ENCODE measurements at regions not wholly inside any gene's neighbourhood (a gene's known extent, or its start where the extent isn't known, plus 50 kb on each side); places are given as distances from the start of the nearest gene placed in this dataset.

DNA sequence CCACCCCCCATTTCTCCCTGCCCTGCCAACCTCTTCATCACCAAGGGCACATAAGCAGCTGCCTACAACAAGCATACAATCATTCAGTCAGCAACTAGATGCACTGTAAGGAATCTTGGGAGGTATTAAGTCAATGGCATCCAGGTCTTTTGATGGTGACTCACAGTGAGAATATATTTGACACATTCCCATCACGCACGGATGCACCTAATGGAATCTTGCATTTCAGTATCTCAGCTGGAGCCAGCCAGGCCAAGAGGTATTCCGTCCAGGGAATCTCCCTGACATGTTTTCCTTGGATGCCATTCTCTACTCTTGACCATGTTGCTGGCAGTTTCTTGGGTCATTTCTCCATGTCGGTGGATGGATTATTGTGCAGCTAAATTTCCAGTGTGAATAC is 73.9 kb upstream of the CAPRIN2 start:
- Histone ChIP-seq H3K9me3 (no peaks in the 10 kb centered on the region), H3K4me3 (ENCODE audit: low read depth, low read length) (no peak overlapping the region), H3K4me1 (no peaks in the 10 kb centered on the region), H3K36me3 (ENCODE audit: control insufficient read depth, insufficient read depth, low read length) (no peaks in the 10 kb centered on the region), H3K27me3 (replicated peaks; ENCODE audit: control insufficient read depth, insufficient read depth, low read length) (no peaks in the 10 kb centered on the region)
- Mint-ChIP-seq H3K4me1 (ENCODE audit: low read depth, unreplicated experiment) (no peaks in the 10 kb centered on the region), H3K9me3 (ENCODE audit: unreplicated experiment) (no peaks in the 10 kb centered on the region), H3K36me3 (ENCODE audit: insufficient read depth, unreplicated experiment) (no peaks in the 10 kb centered on the region), H3K4me3 (ENCODE audit: unreplicated experiment) (no peak overlapping the region), H3K27ac (ENCODE audit: unreplicated experiment) (no peak overlapping the region), H3K27me3 (ENCODE audit: insufficient read depth, unreplicated experiment) (peaks cover 17% of the 10 kb centered on the region)
- no peak for DNase-seq
- intact Hi-C loops (cut with micrococcal nuclease; ENCODE audit: unreplicated experiment), result no loop called here
- BruUV-seq (replicated peaks), result no TSS peak
- CTCF ChIA-PET, result no interaction called here
- TF ChIP-seq, protein P1, sequence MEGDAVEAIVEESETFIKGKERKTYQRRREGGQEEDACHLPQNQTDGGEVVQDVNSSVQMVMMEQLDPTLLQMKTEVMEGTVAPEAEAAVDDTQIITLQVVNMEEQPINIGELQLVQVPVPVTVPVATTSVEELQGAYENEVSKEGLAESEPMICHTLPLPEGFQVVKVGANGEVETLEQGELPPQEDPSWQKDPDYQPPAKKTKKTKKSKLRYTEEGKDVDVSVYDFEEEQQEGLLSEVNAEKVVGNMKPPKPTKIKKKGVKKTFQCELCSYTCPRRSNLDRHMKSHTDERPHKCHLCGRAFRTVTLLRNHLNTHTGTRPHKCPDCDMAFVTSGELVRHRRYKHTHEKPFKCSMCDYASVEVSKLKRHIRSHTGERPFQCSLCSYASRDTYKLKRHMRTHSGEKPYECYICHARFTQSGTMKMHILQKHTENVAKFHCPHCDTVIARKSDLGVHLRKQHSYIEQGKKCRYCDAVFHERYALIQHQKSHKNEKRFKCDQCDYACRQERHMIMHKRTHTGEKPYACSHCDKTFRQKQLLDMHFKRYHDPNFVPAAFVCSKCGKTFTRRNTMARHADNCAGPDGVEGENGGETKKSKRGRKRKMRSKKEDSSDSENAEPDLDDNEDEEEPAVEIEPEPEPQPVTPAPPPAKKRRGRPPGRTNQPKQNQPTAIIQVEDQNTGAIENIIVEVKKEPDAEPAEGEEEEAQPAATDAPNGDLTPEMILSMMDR (IDR thresholded peaks at IDR 0.05; ENCODE audit: insufficient read depth in 1 of 2, low read depth in 1 of 2, low read length in 1 of 2, severe bottlenecking in 1 of 2, unreplicated experiment in 1 of 2), result no peak
- POLR2A ChIA-PET, result no interaction called here

DNA sequence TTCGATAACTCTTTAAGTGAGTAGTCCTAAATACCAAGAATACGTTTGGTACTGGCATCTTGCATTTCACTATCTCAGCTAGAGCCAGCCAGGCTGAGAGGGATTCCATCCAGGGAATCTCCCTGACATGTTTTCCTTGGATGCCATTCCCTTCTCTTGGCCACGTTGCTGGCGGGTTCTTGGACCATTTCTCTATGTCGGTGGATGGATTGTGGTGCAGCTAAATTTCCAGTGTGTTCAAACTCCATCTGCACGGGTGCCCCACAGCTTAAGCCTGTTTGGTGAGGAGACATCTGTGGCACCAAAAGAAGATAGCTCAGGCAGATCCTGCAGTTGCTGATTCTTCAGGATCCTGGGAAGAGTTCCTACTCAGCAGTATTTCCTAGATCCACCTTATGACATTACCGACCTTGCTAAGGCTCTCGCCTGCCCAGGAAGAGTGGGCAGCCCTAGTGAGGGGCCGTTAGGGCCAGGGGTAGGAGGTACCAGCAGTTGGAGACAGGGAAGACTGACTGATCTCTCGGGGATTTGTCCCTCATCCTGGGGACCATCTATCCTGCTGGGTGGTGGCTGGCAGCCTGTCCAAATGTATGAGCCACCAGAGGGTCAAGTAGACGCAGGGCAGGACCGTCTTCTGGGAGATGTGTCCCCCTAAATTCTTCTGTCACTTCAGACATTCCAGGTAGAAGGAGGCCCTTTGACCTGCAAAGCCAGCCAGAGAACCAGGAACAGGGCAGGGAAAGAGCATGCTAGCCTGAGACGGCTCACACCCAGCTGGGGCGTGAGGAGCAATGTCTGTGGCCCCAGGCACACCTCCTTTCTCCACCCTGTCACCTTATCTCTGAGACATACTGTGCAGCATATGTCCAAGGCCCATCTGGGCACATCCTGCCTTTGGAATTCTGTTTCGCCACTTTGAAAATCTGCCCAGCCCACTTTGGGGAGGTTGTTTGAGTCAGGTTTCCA is 72.6 kb upstream of the CAPRIN2 start:
- Histone ChIP-seq H3K27me3 (replicated peaks; ENCODE audit: control insufficient read depth, insufficient read depth, low read length) (no peaks in the 10 kb centered on the region), H3K4me1 (no peaks in the 10 kb centered on the region), H3K36me3 (ENCODE audit: control insufficient read depth, insufficient read depth, low read length) (no peaks in the 10 kb centered on the region), H3K9me3 (no peaks in the 10 kb centered on the region), H3K4me3 (ENCODE audit: low read depth, low read length) (no peak overlapping the region)
- no peak for DNase-seq
- TF ChIP-seq, protein P1 (IDR thresholded peaks at IDR 0.05; ENCODE audit: insufficient read depth in 1 of 2, low read depth in 1 of 2, low read length in 1 of 2, severe bottlenecking in 1 of 2, unreplicated experiment in 1 of 2), result no peak
- ChIA-PET CTCF (no interaction called here), POLR2A (no interaction called here)
- Mint-ChIP-seq H3K36me3 (ENCODE audit: insufficient read depth, unreplicated experiment) (no peaks in the 10 kb centered on the region), H3K4me1 (ENCODE audit: low read depth, unreplicated experiment) (no peaks in the 10 kb centered on the region), H3K9me3 (ENCODE audit: unreplicated experiment) (no peaks in the 10 kb centered on the region), H3K27me3 (ENCODE audit: insufficient read depth, unreplicated experiment) (peaks cover 14% of the 10 kb centered on the region), H3K4me3 (ENCODE audit: unreplicated experiment) (no peak overlapping the region), H3K27ac (ENCODE audit: unreplicated experiment) (no peak overlapping the region)
- BruUV-seq (replicated peaks), result no TSS peak
- intact Hi-C loops (cut with micrococcal nuclease; ENCODE audit: unreplicated experiment), result no loop called here

- intact Hi-C loops (cut with micrococcal nuclease; ENCODE audit: unreplicated experiment), result no loop called here
- Histone ChIP-seq H3K4me1 (no peaks in the 10 kb centered on the region), H3K36me3 (ENCODE audit: control insufficient read depth, insufficient read depth, low read length) (no peaks in the 10 kb centered on the region), H3K4me3 (ENCODE audit: low read depth, low read length) (no peak overlapping the region), H3K9me3 (no peaks in the 10 kb centered on the region), H3K27me3 (replicated peaks; ENCODE audit: control insufficient read depth, insufficient read depth, low read length) (no peaks in the 10 kb centered on the region)
- TF ChIP-seq, protein P1 (IDR thresholded peaks at IDR 0.05; ENCODE audit: insufficient read depth in 1 of 2, low read depth in 1 of 2, low read length in 1 of 2, severe bottlenecking in 1 of 2, unreplicated experiment in 1 of 2), result no peak
- BruUV-seq (replicated peaks), result no TSS peak
- peaks cover 12% of the 10 kb centered on the region for H3K27me3 Mint-ChIP-seq (ENCODE audit: insufficient read depth, unreplicated experiment)
- no peak overlapping the region for H3K4me3 Mint-ChIP-seq (ENCODE audit: unreplicated experiment)
- H3K27ac Mint-ChIP-seq (ENCODE audit: unreplicated experiment), result no peak overlapping the region
- CTCF ChIA-PET, result no interaction called here
- POLR2A ChIA-PET, result no interaction called here
- no peaks in the 10 kb centered on the region for H3K9me3 Mint-ChIP-seq (ENCODE audit: unreplicated experiment)
- no peaks in the 10 kb centered on the region for H3K4me1 Mint-ChIP-seq (ENCODE audit: low read depth, unreplicated experiment)
- no peaks in the 10 kb centered on the region for H3K36me3 Mint-ChIP-seq (ENCODE audit: insufficient read depth, unreplicated experiment)
- DNase-seq, result no peak
Observed at GRCh38 chr12:30826276-30826675, 71.5 kb upstream of the CAPRIN2 start.
